Fibroblast of skin of left biceps (primary cell): ENCODE measurements at regions not wholly inside any gene's neighbourhood (a gene's known extent, or its start where the extent isn't known, plus 50 kb on each side); places are given as distances from the start of the nearest gene placed in this dataset.
A peak's percentile ranks its signal among the peaks of the same experiment; 100 is the strongest.

Source experiments
- DNase-seq, 2 experiments: peaks; one replicate each; pipeline ENCODE4 v3.0.0-alpha.2; 2013; ENCODE audit warnings: low read depth in 2 of 2

DNA sequence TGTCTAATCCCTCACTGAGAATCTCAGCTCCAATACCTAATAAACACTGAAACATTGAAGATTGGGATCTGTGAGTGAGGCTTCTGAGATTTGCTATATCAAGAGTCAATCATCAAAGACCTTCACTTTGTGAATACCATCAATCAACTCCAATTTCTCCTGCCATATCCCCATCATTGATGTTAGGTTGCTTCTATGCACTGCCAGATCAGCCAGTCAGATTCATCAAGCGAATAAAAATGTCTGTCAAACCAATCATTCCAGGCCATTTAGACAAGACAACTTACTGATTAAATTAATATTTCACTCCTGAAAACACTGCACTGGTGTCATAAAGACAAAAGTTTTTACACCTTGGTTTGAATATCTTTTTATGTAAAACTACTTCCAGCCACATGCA lies 1295.5 kb upstream of the LRRTM1 start:
- no peak for DNase-seq

DNA sequence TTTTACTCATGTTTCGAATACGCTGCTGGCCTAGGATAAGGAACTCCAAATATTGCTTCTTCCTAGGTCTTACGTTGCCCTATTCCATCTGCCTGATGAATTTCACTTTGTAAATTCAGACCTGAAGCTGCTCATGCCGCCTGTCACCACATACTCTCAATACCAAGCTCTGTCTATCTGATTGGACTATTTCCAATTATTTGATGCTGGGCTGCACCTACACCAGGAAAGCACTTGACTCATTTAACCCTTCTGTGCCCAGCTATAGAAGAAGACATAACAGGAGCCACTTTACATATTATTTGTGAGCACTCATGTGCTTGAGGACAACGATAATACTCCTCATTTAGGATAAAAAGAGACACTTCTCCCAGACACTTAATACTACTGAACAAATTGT lies 1293.9 kb upstream of the LRRTM1 start:
- DNase-seq: no peak

DNA sequence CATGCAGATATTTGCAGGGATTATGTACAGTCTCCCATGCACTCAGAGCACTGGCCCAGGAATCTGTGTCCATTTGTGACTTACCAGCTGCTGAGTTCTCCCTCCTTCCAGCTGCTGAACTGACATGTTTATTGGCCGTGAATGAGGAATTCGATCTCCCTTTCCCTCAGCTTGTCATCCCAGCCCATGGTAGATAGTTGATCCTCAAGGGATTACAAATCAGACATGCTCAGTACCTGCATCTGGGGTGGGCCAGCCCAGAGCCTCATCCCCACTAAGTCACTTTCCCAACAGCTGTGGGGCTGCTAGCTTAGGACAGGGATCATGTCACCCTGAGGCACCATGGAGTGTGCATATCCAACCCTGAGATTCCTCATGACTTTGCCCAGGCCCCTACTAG lies 1284.9 kb upstream of the LRRTM1 start:
- DNase-seq: no peak

DNA sequence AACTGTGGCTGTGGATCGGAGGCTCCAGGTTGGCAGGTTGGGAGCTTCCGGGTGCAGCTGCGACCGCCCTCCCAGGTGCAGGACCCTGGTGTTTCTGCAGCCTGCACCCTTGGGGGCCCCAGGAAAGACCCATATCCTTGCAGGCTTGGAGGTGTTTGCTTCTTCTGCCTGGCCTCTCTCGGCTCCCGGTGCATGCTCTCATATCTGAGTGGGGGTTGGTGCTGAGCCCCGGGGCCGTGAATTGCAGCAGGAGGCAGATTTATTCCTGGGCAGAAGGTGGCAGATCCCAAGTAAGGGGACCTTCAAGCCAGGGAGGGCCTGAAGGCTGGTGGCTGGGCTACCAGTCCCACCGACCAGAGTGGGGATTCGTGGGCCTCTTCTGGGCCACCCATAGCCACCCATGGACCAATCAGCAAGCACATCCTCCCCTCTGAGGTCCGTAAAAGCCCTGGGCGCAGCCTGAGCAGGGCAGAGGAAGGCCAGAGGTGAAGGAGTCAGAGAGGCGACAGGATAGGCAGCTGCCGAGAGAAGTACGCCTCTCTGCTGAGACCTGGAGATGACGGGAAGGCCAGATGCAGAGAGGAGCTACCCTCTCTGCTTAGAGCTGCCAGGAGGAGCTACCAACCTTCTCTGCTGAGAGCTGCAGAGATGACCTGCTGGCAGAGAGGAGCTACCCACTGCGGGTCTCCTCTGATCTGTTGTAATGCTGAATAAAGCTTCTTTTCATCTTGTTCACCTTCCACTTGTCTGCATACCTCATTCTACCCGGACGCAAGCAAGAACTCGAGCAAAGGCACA lies 1279.0 kb upstream of the LRRTM1 start:
- no peak for DNase-seq

DNA sequence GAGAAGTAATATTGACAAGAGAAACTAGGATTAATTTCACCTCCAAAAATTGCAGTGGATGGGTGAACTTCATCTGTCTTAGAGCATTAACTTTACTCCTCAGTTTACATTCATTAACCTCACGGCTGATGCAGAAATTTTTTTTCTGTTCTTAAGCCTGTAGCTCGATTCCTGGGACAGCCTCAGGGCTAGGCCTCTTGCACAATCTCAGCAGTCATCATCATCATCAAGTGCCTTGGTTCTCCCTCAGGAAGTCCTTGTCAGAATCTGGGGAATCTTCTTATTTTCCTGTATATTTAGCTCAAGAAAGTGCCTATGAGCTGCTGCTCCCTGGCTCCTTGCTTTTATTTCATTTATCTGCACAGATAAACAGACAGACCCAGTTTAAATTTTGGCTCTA lies 1272.2 kb upstream of the LRRTM1 start:
- no peak for DNase-seq

DNA sequence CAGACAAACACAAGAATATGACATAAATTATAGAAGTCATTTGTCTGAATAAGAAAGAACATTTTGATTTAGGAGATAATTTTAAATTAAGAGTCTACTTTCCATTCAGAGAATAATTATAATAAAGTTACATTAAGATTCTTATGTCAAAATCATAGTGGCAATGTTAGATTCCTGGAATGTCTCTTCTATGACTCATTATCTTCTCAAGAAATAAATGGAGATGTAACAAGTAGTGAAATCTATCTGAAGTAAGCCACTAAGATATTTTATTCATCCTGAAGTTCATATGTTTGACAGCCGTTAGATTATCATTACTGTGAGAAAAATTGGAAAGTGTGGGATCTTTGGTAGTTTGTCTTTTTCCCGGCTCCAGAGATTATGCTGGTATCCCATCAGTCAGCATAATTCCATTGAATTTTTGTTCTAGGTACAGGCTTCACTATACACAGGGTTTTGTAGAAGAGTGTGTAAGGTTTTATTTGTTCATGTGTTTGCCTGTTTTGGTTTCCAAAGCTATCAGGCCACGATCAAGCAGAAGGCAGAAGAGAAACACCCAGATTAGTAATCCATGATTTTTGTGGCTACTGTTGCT lies 1246.6 kb upstream of the LRRTM1 start:
- peak in 1 of 2 experiments; percentile 3 for DNase-seq

DNA sequence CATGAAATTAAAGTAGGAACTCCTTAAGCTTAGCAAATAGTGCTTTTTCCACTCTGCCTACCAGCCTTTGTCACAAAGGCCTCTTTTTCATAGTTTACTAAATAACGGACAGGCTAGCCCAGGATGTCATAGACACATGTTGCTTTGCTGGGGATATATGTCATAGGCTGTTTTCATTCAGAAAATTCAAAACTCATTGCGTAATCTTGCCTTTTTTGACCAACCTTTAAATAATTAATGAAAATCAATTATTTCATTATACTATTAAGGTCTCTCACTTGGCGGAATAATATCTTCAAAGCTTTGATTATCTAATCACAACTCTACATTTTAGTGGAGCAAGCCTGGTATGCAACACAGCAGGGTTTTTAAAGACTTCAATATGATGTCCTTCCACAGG lies 1245.7 kb upstream of the LRRTM1 start:
- no peak for DNase-seq

DNA sequence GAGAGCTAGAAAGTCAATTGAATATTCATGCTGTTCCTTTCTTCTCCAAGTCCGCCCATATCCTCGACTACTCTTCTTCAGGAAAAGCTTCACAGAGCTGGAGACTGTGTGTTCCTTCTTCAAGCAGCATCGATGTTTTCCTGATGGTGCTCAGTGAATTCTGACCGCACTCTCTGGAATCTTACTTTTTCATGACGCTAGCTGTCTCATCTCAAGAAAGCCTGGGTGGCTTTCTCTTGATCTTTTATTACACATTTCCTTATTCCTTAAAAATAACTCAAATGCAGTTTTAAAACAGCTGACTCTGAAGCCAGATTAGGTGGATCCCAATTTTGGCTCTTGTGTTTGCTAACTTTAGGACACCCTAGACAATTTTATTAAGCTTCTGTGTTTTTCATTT lies 1245.1 kb upstream of the LRRTM1 start:
- DNase-seq: no peak

DNA sequence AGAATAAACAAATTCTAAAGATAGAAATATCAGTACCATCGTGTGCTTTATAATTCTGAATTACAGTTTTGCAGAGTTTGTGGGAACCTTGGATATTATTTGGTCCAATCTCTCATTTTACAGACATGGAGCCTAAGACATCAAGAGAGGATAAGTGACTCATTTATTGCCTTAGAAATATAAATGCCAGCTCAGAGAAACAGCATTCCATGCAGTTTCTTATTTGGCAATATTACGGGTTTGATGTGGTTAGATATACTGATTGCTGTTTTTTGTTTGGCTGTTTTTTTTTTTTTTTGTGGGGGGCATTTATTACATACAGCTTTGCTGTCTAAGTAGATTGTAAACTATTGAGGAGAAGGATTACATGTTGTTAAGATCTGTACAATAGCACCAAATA lies 1241.1 kb upstream of the LRRTM1 start:
- DNase-seq: no peak

DNA sequence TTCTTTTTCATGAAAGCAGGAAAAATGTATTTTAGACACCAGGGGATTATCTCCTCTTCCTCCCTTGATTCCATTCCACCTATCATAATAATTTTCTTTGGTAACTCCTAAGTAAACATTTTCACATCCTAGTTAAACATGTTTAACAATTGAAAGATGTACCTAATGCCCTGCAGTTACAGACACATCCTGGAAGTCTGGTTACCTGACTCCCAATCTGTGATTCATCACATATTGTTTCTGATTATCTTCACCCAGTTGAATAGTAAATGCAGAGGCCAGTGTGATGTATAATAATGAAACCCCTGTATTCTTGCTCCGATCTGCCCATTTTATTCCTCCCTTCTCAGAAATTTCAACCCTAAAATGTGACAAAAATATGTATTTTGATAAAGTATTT lies 1237.6 kb upstream of the LRRTM1 start:
- DNase-seq: no peak

DNA sequence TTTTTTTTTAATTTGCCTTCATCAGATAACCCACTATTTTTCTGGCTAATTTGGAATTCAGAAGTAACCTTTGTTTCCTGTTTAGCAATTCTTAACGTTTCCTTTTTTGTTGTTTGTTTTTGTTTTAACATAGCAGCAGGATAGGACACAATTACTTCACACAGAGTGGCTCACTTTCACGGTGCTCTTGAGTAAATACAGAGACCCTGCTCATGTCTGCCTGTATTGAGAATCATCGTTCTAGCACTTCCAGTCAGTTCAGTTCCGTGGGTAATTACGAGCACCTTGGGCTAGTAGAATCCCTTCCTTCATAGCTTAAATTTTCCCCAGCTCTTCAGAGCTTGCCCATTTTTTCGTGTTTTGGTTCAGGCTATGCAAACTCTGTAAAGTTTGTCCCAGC lies 1225.4 kb upstream of the LRRTM1 start:
- no peak for DNase-seq

DNA sequence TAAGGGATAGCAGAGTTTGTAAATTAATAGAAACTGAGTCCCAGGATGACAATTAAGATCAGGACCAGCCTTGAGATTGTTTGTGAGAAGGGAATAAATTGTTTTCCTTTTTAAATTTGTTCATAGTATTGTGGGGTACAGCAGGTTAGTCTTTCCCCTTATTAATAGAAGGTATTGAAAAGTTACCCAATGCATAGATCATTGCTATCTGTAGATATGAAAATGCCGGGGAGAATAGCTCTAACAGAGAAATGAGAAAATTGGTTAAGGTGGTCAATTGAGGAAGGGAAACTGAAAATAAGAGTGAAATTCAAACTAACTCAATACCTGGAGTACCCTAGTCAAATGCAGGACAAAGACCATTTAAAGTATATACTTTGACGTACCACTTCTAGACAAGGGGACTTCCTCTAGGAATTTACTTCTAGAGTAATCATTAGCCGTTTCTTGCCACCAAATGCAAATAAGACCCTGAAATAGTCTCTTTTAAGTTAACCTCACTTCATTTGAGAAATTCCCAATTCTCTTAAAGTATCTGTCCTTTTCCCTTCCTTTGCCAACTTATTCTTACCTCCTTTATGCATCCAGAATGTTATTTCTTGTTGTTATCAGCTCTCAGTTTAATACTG lies 1224.4 kb upstream of the LRRTM1 start:
- no peak for DNase-seq

DNA sequence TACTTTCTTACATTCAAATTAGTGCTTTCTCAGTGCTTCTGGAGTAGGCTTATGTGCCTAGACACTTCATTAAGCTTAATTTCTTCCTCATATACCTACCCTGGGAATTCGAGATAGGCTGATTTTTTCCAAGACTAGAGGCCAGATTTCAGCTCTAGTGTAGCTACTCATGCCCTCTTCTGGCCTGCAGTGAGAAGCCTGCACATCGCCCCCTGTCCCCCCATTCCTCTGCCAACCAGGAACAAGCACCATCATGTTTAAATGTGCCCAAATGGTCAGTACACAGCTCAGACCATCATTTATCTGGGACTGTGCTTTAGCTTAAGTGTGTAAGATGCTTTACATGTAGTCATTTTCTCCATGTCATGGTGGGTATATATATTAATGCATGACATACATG lies 1218.8 kb upstream of the LRRTM1 start:
- DNase-seq: no peak

DNA sequence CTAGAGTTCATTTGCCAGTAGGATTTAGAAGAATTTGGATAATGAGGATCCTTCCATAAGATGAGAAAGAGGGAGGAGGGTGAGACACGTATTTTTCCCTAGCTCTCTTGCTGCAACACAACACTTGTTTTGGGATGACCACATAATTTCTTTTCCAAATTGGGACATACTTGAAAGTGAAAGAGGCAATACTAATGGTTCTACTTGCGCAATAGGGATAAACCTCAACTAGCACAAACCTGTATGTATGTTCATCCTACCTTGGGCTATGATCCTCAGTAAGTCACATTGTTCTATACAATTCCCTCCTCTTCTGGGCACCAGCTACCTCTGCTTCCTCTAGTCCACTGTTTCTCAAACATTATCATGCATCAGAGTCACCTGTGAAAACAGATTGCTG lies 1208.8 kb upstream of the LRRTM1 start:
- no peak for DNase-seq

DNA sequence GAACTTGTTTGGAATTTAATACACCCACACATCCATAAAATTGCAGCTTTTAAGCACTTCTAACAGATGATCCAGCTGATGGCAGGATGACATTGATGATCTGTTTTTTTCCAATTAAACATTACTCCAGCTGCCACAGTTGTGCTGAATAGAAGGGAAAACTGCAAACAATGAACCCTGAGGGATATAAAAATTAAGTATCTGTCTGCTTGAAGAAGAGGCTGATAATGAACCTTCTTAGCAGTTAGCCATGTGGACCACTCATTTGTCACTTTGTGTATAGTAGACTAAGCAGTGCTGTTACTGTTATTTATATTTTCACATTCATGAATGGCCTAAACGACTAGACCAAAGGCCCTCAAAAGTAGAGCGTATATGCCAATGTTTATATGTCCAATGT lies 1201.0 kb upstream of the LRRTM1 start:
- no peak for DNase-seq

DNA sequence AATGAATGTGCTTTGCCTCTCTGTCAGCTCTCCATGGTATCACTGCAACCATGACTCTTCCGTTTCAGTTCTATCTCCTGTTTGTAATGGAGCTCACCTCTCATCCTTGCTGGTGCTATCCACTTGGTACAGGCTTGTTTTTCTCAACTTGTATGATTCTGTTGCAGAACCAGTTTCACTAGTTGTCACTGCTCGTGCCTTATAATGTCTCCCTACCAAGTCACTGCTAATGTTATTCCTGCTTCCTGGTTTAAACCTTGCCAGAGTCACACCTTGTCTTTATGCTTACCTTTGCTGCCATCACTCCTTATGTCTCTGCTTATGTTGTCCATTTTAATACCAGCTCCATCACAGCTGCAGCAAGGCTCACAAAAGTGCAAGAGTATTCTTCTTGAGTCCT lies 1191.0 kb upstream of the LRRTM1 start:
- no peak for DNase-seq

DNA sequence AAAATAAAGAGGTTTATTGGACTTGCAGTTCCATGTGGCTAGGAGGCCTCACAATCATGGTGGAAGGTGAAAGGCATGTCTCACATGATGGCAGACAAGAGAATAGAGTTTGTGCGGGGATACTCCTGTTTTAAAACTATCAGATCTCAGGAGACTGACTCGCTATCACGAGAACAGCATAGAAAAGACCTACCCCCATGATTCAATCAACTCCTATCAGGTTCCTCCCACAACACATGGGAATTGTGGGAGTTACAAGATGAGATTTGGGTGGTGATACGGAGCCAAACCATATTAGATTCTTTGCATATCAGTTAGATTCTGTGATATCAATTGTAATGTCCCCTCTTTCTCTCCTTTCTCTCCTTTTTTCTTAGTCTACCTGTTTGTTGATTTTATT lies 1178.7 kb upstream of the LRRTM1 start:
- DNase-seq: no peak

DNA sequence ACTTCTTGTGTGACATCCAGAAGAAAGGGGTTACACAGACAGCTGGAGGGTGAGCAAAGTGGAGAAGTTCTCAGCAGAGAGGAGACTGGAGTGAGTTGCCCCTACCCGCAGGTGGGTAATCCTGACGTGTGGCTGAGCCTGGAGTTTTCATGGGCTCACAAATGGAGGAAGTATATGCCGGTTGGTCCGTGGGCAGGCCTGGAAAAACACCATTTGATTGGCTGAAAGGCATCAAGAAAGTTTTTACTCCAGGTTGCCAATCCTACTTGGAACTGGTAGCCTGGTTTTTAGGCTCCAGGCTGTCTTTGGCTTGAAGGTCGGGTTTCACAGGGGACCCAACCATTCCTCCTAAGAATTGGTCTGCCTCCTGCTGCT lies 1177.4 kb upstream of the LRRTM1 start:
- no peak for DNase-seq

DNA sequence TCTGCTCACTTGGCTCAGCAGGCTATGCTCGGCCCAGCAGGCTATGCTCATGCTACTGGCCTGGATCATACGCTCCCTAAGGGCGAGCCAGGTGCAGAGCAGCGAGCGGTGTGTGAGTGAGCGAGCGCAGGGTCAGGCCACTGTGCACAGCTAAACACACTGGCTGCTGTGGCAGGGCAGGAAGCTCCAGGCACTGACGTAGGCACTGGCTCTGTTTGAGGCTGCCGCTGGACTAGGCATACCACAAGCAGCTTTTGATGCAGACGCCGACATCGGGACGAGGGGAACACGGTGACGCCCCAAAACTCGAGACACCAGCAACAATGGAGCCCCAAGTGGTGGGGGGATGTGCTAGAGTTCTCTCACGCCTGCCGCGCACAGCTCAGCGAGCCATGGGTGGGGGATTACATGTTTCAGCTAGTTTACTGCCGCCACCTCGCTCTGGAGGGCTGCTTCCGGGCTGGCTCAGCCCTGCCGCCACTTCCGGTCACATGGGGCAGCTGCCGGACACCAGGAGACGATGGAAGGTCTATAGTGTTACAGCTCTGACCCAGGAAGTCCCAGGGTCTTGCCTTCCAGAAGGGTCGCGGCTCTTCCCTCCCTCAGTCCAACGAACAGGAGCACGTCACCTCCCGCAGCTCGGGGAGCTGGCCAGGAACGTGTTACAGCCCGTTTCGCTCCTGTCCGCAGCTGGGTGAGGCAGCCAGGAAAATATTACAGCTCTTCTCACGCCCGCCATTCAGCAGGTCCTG lies 1176.9 kb upstream of the LRRTM1 start:
- no peak for DNase-seq

DNA sequence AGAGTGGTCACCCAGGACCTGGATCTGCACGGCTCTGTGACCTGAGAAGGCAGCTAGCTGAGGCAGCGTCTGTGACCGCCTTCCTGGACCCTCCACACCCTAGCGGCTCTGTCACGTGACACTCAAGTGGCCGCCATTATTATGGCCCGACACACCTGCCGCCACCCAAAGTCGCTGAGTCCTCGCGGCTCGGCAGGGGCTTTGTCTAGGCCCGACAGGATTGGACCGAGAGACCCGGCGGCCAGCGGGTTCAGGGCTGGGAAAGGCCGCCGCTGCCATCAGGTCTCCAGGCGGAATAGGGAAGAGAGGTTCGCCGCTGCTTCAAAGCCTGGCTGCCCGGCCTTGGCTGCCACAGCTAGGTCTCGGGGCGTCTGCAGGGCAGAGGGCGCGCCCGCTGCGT lies 1162.5 kb upstream of the LRRTM1 start:
- DNase-seq: no peak

DNA sequence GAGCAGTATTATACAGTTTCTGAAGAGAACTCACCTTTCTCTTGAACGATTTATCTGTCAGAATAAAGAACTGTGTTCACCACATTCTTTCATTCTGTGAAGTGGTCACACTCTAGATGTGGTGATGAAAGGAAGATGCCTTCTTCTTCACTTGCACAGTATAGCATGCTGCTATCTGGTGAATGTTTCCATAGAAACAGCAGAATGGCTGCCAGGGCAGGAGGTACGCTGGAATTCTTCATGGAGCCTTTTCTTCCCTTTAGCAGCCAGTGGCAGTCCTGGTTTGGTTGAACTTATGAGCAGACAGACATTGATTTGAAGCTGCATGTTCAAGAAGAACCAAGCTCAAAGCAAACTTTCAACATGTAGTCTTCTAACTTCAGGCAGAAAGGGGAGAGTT lies 1157.9 kb upstream of the LRRTM1 start:
- no peak for DNase-seq

DNA sequence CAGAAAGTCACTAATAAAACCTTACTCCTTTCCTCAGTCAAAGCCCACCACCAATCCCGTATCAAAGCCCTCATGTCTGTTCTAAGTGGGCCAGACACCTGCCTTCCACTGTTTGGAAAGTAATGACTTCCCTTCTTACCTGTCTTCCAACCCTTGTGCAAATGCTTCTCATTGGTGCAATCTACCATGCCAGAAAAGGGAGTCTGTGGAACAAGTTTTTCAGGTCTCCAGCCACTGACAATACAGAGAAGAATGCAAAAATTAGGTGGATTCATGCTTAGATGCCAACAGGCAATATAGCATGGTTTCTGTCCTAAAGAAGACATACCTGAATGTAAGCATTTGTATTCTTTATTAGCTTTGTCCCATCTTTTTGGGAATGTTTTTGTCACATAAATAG lies 1140.6 kb upstream of the LRRTM1 start:
- no peak for DNase-seq
